AG09309 (cell line): ENCODE measurements at regions not wholly inside any gene's neighbourhood (a gene's known extent, or its start where the extent isn't known, plus 50 kb on each side); places are given as distances from the start of the nearest gene placed in this dataset.

Source experiments
- DNase-seq: peaks from one replicate; pipeline ENCODE4 v3.0.0-alpha.2; 2010; ENCODE audit warnings: low read depth
- H3K4me3 ChIP-seq: 2 replicates; pipeline ENCODE4 v1.5.1; 2011; ENCODE audit warnings: mild to moderate bottlenecking, low read depth, low read length, moderate library complexity; ENCODE audit not compliant: control insufficient read depth
- CTCF ChIP-seq: IDR thresholded peaks from 2 replicates; pipeline ENCODE4 v1.5.1; 2011; ENCODE audit warnings: mild to moderate bottlenecking, low read depth, low read length, inconsistent platforms; ENCODE audit not compliant: insufficient read depth, control insufficient read depth; ENCODE audit errors: missing control alignments

- DNase-seq = no peak
- H3K4me3 ChIP-seq = no peak overlapping the region
- TF ChIP-seq CTCF = no peak
Measured at GRCh38 chr13:68170961-68171360, 940.8 kb upstream of the PCDH9 start.

GRCh38 chr13:68168448-68168847 is 938.3 kb upstream of the PCDH9 start:
- no peak for DNase-seq
- H3K4me3 ChIP-seq = no peak overlapping the region
- TF ChIP-seq CTCF = no peak

GRCh38 chr13:68160466-68160865 is 930.3 kb upstream of the PCDH9 start:
- H3K4me3 ChIP-seq = no peak overlapping the region
- TF ChIP-seq CTCF = no peak
- DNase-seq = no peak

GRCh38 chr13:68152414-68152813 is 922.3 kb upstream of the PCDH9 start:
- H3K4me3 ChIP-seq = no peak overlapping the region
- no peak for DNase-seq
- no peak for TF ChIP-seq CTCF

- no peak for TF ChIP-seq CTCF
- DNase-seq = no peak
Measured at GRCh38 chr13:68145852-68146251, 915.7 kb upstream of the PCDH9 start.

GRCh38 chr13:68128297-68128915 is 898.3 kb upstream of the PCDH9 start:
- no peak for DNase-seq
- TF ChIP-seq CTCF = no peak
- H3K4me3 ChIP-seq = no peak overlapping the region

More at GRCh38 chr13:68145852-68146251, 915.7 kb upstream of the PCDH9 start:
- no peak overlapping the region for H3K4me3 ChIP-seq

- no peak overlapping the region for H3K4me3 ChIP-seq
- no peak for DNase-seq
- no peak for TF ChIP-seq CTCF
Measured at GRCh38 chr13:68125087-68125480, 894.9 kb upstream of the PCDH9 start.
